Activated T-cell treated with anti-CD3 and anti-CD28 coated beads for 4 hours (primary cell): ENCODE measurements at regions not wholly inside any gene's neighbourhood (a gene's known extent, or its start where the extent isn't known, plus 50 kb on each side); places are given as distances from the start of the nearest gene placed in this dataset.

ENCODE experiments used
- DNase-seq: peaks from one replicate; pipeline ENCODE4 v3.0.0-alpha.2; 2020

- DNase-seq, result no peak
Measured at GRCh38 chr12:75581515-75581914, 70.1 kb upstream of the KRR1 start.

GRCh38 chr12:75579552-75579951 is 68.1 kb upstream of the KRR1 start:
- no peak for DNase-seq

GRCh38 chr12:75578546-75578945 is 67.1 kb upstream of the KRR1 start:
- DNase-seq, result no peak

GRCh38 chr12:75577812-75578211 is 66.4 kb upstream of the KRR1 start:
- no peak for DNase-seq

GRCh38 chr12:75571656-75572205 is 60.3 kb upstream of the KRR1 start:
- DNase-seq, result no peak

GRCh38 chr12:75571204-75571603 is 59.8 kb upstream of the KRR1 start:
- no peak for DNase-seq

- DNase-seq, result no peak
Measured at GRCh38 chr12:75568801-75569200, 57.4 kb upstream of the KRR1 start.

GRCh38 chr12:75568393-75568792 is 57.0 kb upstream of the KRR1 start:
- DNase-seq, result no peak

GRCh38 chr12:75565795-75566194 is 54.4 kb upstream of the KRR1 start:
- DNase-seq, result no peak

GRCh38 chr12:75564852-75565251 is 53.4 kb upstream of the KRR1 start:
- no peak for DNase-seq

GRCh38 chr12:75564398-75564797 is 53.0 kb upstream of the KRR1 start:
- DNase-seq, result no peak

GRCh38 chr12:75563351-75563750 is 51.9 kb upstream of the KRR1 start:
- DNase-seq, result no peak

GRCh38 chr12:75561921-75562320 is 50.5 kb upstream of the KRR1 start:
- DNase-seq, result no peak
